Glutamatergic neuron (in vitro differentiated cells): ENCODE measurements at regions not wholly inside any gene's neighbourhood (a gene's known extent, or its start where the extent isn't known, plus 50 kb on each side); places are given as distances from the start of the nearest gene placed in this dataset.

Source experiments
- DNase-seq: peaks from one replicate; pipeline ENCODE4 v3.0.0; 2022
- H3K27ac Mint-ChIP-seq: one replicate; pipeline ENCODE4 v1.8.0; 2020; ENCODE audit warnings: mild to moderate bottlenecking, mixed read lengths, inconsistent platforms; ENCODE audit not compliant: unreplicated experiment
- H3K27me3 Mint-ChIP-seq: one replicate; pipeline ENCODE4 v1.8.0; 2020; ENCODE audit warnings: mild to moderate bottlenecking, moderate library complexity, mixed read lengths, inconsistent platforms; ENCODE audit not compliant: unreplicated experiment
- H3K36me3 Mint-ChIP-seq: one replicate; pipeline ENCODE4 v1.8.0; 2020; ENCODE audit warnings: mild to moderate bottlenecking, mixed read lengths, inconsistent platforms; ENCODE audit not compliant: unreplicated experiment
- H3K4me1 Mint-ChIP-seq: one replicate; pipeline ENCODE4 v1.8.0; 2020; ENCODE audit warnings: mild to moderate bottlenecking, low read depth, mixed read lengths, inconsistent platforms; ENCODE audit not compliant: unreplicated experiment
- H3K4me3 Mint-ChIP-seq: one replicate; pipeline ENCODE4 v1.8.0; 2020; ENCODE audit warnings: mild to moderate bottlenecking, mixed read lengths, inconsistent platforms; ENCODE audit not compliant: unreplicated experiment
- H3K9me3 Mint-ChIP-seq: one replicate; pipeline ENCODE4 v1.8.0; 2020; ENCODE audit warnings: mild to moderate bottlenecking, moderate library complexity, mixed read lengths, inconsistent platforms; ENCODE audit not compliant: unreplicated experiment
- TF ChIP-seq, protein P1 (sequence below): fragments of 200-600 bp; sonication (generic); IDR thresholded peaks from one replicate; pipeline ENCODE4 v1.5.0; 2021; ENCODE audit not compliant: partially characterized antibody, unreplicated experiment

DNA sequence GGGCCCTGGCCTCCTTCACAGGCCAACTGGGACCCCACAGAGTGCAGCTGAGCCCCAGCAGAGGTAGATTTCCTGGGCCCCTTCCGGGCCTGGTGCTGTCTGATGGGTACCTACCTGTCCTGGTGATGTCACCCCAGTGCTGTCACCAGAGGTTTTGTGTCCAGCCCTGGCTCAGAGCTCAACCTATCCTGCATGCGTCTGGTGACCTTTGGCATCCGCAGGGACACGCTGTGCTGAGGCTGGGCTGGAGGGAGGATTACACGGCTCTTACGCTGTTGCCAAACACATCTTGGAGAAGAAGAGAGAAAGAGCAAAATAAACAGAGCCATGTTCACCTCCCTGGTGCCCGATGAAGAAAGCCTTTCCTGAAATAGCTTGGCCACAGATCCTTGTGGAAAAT is 70.6 kb upstream of the MED9 start:
- TF ChIP-seq, protein P1, sequence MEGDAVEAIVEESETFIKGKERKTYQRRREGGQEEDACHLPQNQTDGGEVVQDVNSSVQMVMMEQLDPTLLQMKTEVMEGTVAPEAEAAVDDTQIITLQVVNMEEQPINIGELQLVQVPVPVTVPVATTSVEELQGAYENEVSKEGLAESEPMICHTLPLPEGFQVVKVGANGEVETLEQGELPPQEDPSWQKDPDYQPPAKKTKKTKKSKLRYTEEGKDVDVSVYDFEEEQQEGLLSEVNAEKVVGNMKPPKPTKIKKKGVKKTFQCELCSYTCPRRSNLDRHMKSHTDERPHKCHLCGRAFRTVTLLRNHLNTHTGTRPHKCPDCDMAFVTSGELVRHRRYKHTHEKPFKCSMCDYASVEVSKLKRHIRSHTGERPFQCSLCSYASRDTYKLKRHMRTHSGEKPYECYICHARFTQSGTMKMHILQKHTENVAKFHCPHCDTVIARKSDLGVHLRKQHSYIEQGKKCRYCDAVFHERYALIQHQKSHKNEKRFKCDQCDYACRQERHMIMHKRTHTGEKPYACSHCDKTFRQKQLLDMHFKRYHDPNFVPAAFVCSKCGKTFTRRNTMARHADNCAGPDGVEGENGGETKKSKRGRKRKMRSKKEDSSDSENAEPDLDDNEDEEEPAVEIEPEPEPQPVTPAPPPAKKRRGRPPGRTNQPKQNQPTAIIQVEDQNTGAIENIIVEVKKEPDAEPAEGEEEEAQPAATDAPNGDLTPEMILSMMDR: no peak
- Mint-ChIP-seq H3K9me3 (peaks cover 6% of the 10 kb centered on the region), H3K4me3 (no peak overlapping the region), H3K27ac (no peak overlapping the region), H3K4me1 (peaks cover 34% of the 10 kb centered on the region), H3K36me3 (no peaks in the 10 kb centered on the region), H3K27me3 (peaks cover 7% of the 10 kb centered on the region)
- DNase-seq: no peak

DNA sequence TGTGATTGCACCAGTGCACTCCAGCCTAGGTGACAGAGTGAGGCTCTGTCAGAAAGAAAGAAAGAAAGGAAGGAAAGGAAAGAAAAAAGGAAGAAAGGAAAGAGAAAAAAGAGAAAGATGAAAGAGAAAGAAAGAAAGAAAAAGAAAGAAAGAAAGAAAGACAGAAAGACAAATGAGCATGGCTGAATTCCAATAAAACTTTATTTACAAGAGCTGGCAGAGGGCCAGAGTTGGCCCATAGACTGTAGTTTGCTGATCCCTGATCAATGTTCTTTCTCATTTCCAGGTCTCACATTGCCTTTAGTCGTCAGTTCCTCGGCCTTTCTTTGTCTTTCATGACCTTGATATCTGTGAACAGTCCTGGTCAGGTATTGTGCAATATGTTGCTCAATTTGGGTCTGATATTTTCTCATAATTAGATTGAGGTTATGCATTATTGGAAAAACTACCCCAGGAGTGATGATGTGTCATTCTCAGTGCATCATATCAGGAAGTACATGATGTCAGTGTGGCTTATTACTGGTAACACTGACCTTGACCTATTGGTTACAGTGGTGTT is 68.5 kb upstream of the MED9 start:
- TF ChIP-seq, protein P1: no peak
- Mint-ChIP-seq H3K27me3 (peaks cover 5% of the 10 kb centered on the region), H3K9me3 (peaks cover 7% of the 10 kb centered on the region), H3K27ac (no peak overlapping the region), H3K4me1 (peaks cover 26% of the 10 kb centered on the region), H3K36me3 (no peaks in the 10 kb centered on the region), H3K4me3 (no peak overlapping the region)
- no peak for DNase-seq

DNA sequence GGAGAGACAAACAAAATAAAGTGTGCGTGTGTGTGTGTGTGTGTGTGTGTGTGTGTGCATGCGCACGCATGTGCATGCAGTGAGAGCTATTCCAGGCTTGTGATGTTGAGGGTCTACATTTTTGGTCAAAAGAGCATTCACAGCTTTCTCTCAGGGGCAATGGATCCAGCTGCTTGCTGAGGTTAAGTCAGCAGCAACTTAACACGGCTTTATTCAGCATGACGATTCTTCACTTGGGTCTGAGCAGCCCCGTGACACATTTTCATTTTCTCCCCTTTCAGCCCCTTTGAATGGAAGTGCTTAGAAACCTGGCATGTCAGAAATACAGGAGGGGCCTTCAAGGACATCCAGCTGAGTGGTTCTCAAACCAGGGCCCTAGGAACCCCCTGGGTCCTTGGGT is 66.4 kb upstream of the MED9 start:
- Mint-ChIP-seq H3K27ac (no peak overlapping the region), H3K4me3 (no peak overlapping the region), H3K9me3 (peaks cover 4% of the 10 kb centered on the region), H3K4me1 (peaks cover 11% of the 10 kb centered on the region), H3K27me3 (peaks cover 4% of the 10 kb centered on the region), H3K36me3 (no peaks in the 10 kb centered on the region)
- TF ChIP-seq, protein P1: no peak
- no peak for DNase-seq

DNA sequence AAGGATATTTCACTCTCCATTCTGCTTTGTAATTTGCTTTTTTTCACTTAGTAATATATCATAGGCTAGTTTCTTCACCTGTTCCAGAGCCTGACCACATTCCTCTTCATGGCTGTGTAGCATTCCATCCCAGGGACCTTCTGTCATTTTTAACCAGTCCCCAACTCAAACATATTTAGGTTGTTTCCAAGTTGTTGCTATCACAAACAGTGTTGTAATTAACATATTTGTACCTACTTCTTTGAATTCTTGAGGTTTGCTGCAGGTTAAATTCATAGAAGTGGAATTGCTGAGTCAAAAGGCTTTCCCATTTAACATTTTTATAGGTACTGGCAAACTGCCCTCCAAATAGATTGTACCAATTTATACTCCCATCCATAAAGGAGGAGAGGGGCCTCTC is 65.1 kb upstream of the MED9 start:
- TF ChIP-seq, protein P1: no peak
- Mint-ChIP-seq H3K36me3 (no peaks in the 10 kb centered on the region), H3K27ac (no peak overlapping the region), H3K27me3 (peaks cover 4% of the 10 kb centered on the region), H3K4me1 (peaks cover 8% of the 10 kb centered on the region), H3K9me3 (peaks cover 4% of the 10 kb centered on the region), H3K4me3 (no peak overlapping the region)
- no peak for DNase-seq

DNA sequence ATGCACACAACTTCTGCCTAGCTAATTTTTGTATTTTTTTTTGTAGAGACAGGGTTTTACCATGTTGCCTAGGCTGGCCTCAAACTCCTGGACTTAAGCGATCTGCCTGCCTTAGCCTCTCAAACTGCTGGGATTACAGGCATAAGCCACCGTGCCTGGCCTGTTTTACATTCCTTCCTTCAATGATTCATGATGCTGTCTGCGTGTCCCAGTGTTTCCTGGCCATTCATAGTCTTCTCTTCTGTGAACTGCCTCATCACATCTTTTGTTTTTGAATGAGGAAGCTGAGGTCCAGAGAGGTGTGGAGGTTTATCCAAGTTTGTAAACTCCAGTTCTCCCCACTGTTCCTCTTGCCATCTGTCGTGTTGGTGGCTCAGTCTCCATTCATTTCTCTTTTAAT is 64.5 kb upstream of the MED9 start:
- TF ChIP-seq, protein P1: no peak
- Mint-ChIP-seq H3K4me3 (no peak overlapping the region), H3K36me3 (no peaks in the 10 kb centered on the region), H3K27me3 (peaks cover 4% of the 10 kb centered on the region), H3K27ac (no peak overlapping the region), H3K4me1 (peaks cover 7% of the 10 kb centered on the region), H3K9me3 (peaks cover 4% of the 10 kb centered on the region)
- DNase-seq: no peak
